K562 (cell line): ENCODE measurements at regions not wholly inside any gene's neighbourhood (a gene's known extent, or its start where the extent isn't known, plus 50 kb on each side); places are given as distances from the start of the nearest gene placed in this dataset.
A peak's percentile ranks its signal among the peaks of the same experiment; 100 is the strongest.

Experiments
- ATAC-seq: fragments of 200-7000 bp; cut with Tn5 transposase; 3 replicates; pipeline ENCODE4 v1.9.1; 2020; ENCODE audit warnings: moderate library complexity
- BruUV-seq: library from RNA; stranded (reverse); fragments of 400-500 nt; replicated peaks from 2 replicates; lab custom pipeline; 2021; lab: Mats Ljungman, UMichigan
- CTCF ChIA-PET: fragments of 300-600 bp; formaldehyde crosslinking; extraction: SDS; loops from one replicate; lab custom pipeline; 2021; ENCODE audit warnings: low intra/inter-chr PET ratio; lab: Yijun Ruan, JAX
- POLR2A ChIA-PET: fragments of 300-600, 350-650 bp; sonication (Branson Sonifier 250); formaldehyde crosslinking; extraction: SDS; loops from one replicate; lab custom pipeline; 2021; ENCODE audit warnings: antibody characterized with exemption, inconsistent platforms; lab: Yijun Ruan, JAX
- DNase-seq, 4 experiments: peaks; one replicate each; pipeline versions ENCODE4 v3.0.0 to v3.0.0-alpha.2; 2011 to 2018; ENCODE audit warnings: low spot score in 3 of 4, mixed read lengths in 3 of 4; ENCODE audit errors: extremely low read depth in 1 of 4
- FAIRE-seq: peaks from 2 replicates; lab custom pipeline; 2011; peaks lifted over from hg19 to GRCh38; lab: Jason Lieb, UNC
- H2AFZ ChIP-seq: 2 replicates; pipeline ENCODE4 v1.6.0; 2011; ENCODE audit warnings: low read depth, low read length, control low read depth, inconsistent platforms
- H3K27ac ChIP-seq: fragments of 200-600 bp; 3 replicates; pipeline ENCODE4 v1.8.0; 2011; ENCODE audit warnings: low read depth, mild to moderate bottlenecking, control low read depth, inconsistent platforms, low read length, moderate library complexity, mixed read lengths; ENCODE audit errors: extremely low read depth
- H3K27me3 ChIP-seq, 2 experiments: fragments of 300-600 bp in 1 of 2; 2 replicates in 1 of 2; 3 replicates in 1 of 2; pipeline versions ENCODE4 v1.6.0 to v1.8.0; 2011; ENCODE audit warnings: inconsistent platforms in 2 of 2, low read length in 2 of 2, mild to moderate bottlenecking in 1 of 2, mixed read lengths in 1 of 2, moderate library complexity in 1 of 2; ENCODE audit not compliant: control insufficient read depth in 2 of 2, insufficient read depth in 2 of 2
- H3K36me3 ChIP-seq: fragments of 300-600 bp; 3 replicates; pipeline ENCODE4 v1.8.0; 2011; ENCODE audit warnings: mild to moderate bottlenecking, low read length, inconsistent platforms; ENCODE audit not compliant: control insufficient read depth, insufficient read depth
- H3K4me1 ChIP-seq, 2 experiments: fragments of 200-600 bp in 1 of 2; replicated peaks in 1 of 2; 2 replicates in 1 of 2; 3 replicates in 1 of 2; pipeline versions ENCODE4 v1.5.1 to v1.8.0; 2011; ENCODE audit warnings: inconsistent platforms in 2 of 2, low read length in 2 of 2, mild to moderate bottlenecking in 1 of 2, mixed read lengths in 1 of 2, moderate library complexity in 1 of 2; ENCODE audit not compliant: control insufficient read depth in 2 of 2, insufficient read depth in 2 of 2
- H3K4me2 ChIP-seq: 2 replicates; pipeline ENCODE4 v1.6.1; 2011; ENCODE audit warnings: low read length, control low read depth, inconsistent platforms, mixed read lengths; ENCODE audit not compliant: insufficient read depth
- H3K4me3 ChIP-seq: fragments of 200-600 bp; sonication (generic), shearing (Covaris generic); 2 replicates; pipeline ENCODE4 v1.5.1; 2016; ENCODE audit warnings: control low read depth, inconsistent platforms
- H3K79me2 ChIP-seq: fragments of 200-600 bp; 3 replicates; pipeline ENCODE4 v1.8.0; 2011; ENCODE audit warnings: low read length, inconsistent platforms; ENCODE audit not compliant: control insufficient read depth, insufficient read depth
- H3K9ac ChIP-seq, 2 experiments: 2 replicates each; pipeline versions ENCODE4 v1.6.0 to v1.6.1; 2011; ENCODE audit warnings: low read depth in 2 of 2, low read length in 2 of 2, control low read depth in 1 of 2, inconsistent platforms in 1 of 2, mild to moderate bottlenecking in 1 of 2, mixed read lengths in 1 of 2; ENCODE audit not compliant: insufficient read depth in 1 of 2
- H3K9me1 ChIP-seq: one replicate; pipeline ENCODE4 v1.6.0; 2011; ENCODE audit warnings: inconsistent platforms, mild to moderate bottlenecking, low read length, moderate library complexity; ENCODE audit not compliant: control insufficient read depth, insufficient read depth
- H3K9me3 ChIP-seq: replicated peaks from 2 replicates; pipeline ENCODE4 v1.5.1; 2011; ENCODE audit warnings: low read depth, low read length, inconsistent platforms; ENCODE audit not compliant: control insufficient read depth, insufficient read depth
- H4K20me1 ChIP-seq: replicated peaks from 2 replicates; pipeline ENCODE4 v1.6.1; 2011; ENCODE audit warnings: low read length, inconsistent platforms, mixed read lengths; ENCODE audit not compliant: control insufficient read depth, insufficient read depth
- CHD2 ChIP-seq: IDR thresholded peaks from 2 replicates; pipeline ENCODE4 v1.6.1; 2011; ENCODE audit warnings: low read depth, low read length
- CHD4 ChIP-seq: fragments of 200-600 bp; sonication (generic); IDR thresholded peaks from 3 replicates; pipeline ENCODE4 v1.6.1; 2012; ENCODE audit warnings: low read depth, mild to moderate bottlenecking, mixed read lengths, low read length, inconsistent platforms; ENCODE audit not compliant: insufficient read depth, insufficient replicate concordance, poor library complexity, severe bottlenecking
- KDM1A ChIP-seq, 2 experiments: fragments of 450-650 bp; IDR thresholded peaks; 2 replicates each; pipeline ENCODE4 v1.6.1; 2016; ENCODE audit warnings: mild to moderate bottlenecking in 2 of 2
- PHF8 ChIP-seq: fragments of 200-600 bp; sonication (generic); IDR thresholded peaks from 2 replicates; pipeline ENCODE4 v1.6.1; 2012; ENCODE audit warnings: mixed run types, mild to moderate bottlenecking, inconsistent platforms, low read length, moderate library complexity, borderline replicate concordance
- POLR3G ChIP-seq: IDR thresholded peaks from 2 replicates; pipeline ENCODE4 v1.6.1; 2011; ENCODE audit not compliant: insufficient read length, insufficient replicate concordance; ENCODE audit errors: extremely low read depth
- SPI1 ChIP-seq: IDR thresholded peaks from 2 replicates; pipeline ENCODE4 v1.6.1; 2011; ENCODE audit warnings: low read depth, low read length, control low read depth, borderline replicate concordance
- TEAD2 ChIP-seq: fragments of 450-650 bp; IDR thresholded peaks from 2 replicates; pipeline ENCODE4 v1.6.1; 2016; ENCODE audit warnings: missing genetic modification characterization, control low read depth, missing compliant biosample characterization
- WGBS: fragments of 100-300 bp; shearing (Covaris generic); methylation state at CpG from one replicate; pipeline ENCODE4 v1.1.6; 2016; ENCODE audit warnings: low coverage, mixed read lengths; ENCODE audit not compliant: insufficient coverage; ENCODE audit errors: missing lambda C conversion rate; 5-methylcytosine and 5-hydroxymethylcytosine counted together
- in situ Hi-C: fragments of 300-500 bp; cut with MboI; formaldehyde crosslinking; loops from 4 replicates; pipeline ENCODE4 v1.15.0; 2018; ENCODE audit warnings: inconsistent platforms, mixed read lengths
- intact Hi-C: fragments of 100-400 bp; cut with micrococcal nuclease; formaldehyde crosslinking; loops from 2 replicates; pipeline ENCODE4 v1.14.2; 2022
- TF ChIP-seq, protein P1 (sequence below): fragments of 250-450 bp; sonication (Bioruptor Pico); IDR thresholded peaks from 2 replicates; pipeline ENCODE4 v1.4.0; 2020; ENCODE audit warnings: mild to moderate bottlenecking, moderate library complexity

DNA sequence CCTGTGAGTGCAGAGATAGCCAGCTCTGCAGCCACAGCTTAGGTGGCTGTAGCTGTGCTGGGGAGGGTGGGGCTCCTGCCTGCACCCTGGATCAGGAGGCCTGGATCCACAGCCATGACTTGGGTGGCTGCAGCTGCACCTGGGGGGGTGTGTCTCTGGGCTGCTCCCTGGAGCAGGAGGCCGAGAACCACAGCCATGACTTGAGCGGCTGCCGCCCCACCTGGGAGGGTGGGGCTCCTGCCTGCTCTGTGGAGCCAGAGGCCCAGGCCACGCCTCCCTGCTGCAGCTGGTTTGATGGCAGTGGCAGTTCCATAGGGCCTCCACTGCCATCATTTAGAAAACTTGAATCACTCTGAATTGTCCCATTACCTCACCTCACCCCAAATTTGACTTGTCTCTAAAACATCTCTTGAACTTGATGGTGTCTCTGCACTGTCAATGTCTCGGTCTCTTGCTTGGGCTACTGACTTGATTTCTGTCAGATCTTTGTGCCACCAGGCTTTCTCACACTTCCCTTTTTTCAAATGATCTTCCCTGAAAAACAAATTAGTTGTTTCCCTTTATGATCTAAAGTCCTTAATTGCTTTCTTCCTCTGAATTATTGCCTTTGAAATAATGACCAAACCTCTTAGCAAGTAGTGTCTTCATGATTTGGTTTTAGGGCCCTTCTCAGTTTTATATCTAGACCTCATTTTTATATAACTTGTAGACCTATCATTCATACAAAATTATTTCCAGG is 313.2 kb upstream of the MME start:
- intact Hi-C loops: no loop called here
- Histone ChIP-seq H3K27me3 (peaks cover 0 to 2% of the 10 kb centered on the region in 2 experiments; a peak in 1 of 5 replicates), H4K20me1 (no peaks in the 10 kb centered on the region), H2AFZ (no peak overlapping the region), H3K4me3 (no peak overlapping the region), H3K4me1 (peaks cover 0 to 6% of the 10 kb centered on the region in 2 experiments; a peak in 2 of 5 replicates), H3K27ac (no peak overlapping the region), H3K9me1 (no peaks in the 10 kb centered on the region), H3K79me2 (no peaks in the 10 kb centered on the region), H3K9ac (peak overlapping the region in 1 of 2 experiments; percentile 64; a peak in 2 of 4 replicates), H3K36me3 (no peaks in the 10 kb centered on the region), H3K4me2 (no peak overlapping the region), H3K9me3 (no peaks in the 10 kb centered on the region)
- no TSS peak for BruUV-seq
- TF ChIP-seq PHF8 (no peak), SPI1 (peak; percentile 20; the same call in 1 of the 2 replicates)
- POLR2A ChIA-PET: interaction anchor here (0.6 kb wide), 1 partner anchor 680 kb away, joined by 3 read pairs; no protein-coding TSS in a partner anchor
- CTCF ChIA-PET: no interaction called here
- peak; percentile 82 for ATAC-seq
- FAIRE-seq: no peak
- 11% methylated on average over 5 of the region's 5 CpGs for WGBS
- DNase-seq: peak in 1 of 4 experiments; percentile 27
- in situ Hi-C loops: loop anchor here (10.0 kb wide), 1 partner anchor 548 kb away; no protein-coding TSS in a partner anchor

DNA sequence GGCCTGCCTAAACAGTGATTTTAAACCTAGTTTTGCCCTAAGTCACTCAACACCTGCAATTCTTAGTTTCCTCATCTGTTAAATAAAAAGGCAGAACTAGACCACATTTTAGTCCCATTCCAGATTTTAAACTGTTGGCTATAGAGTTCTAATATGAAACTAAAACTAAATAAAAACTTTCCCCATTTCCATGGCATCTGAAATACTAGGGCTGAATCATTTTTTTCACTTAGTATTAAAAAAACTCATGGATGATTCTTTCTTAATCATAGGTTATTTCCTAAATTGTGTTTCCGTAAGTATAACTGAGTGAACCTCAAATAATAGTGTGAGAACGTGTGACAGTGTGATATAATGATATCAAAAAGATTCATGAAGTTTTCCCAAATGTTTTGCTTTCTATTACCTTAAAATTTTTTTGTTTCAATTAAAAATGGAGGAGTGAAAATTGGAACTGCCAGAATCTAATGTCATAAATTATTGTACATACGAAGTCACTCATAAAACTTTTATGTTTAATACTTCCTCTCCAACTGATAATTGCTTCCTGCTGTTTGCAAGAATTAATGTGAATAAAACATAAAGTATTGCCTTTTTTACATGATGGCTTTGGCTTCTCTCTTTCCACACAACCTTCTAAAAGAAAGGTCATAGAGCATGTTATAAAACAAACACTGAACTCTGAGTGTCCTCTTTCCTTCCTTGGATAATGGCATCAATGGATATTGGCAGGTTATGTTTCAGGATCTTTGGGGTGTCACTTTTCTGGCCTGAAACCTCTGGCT is 315.1 kb upstream of the MME start:
- no peak overlapping the region for H3K4me2 ChIP-seq
- H3K9ac ChIP-seq: no peak overlapping the region
- H2AFZ ChIP-seq: no peak overlapping the region
- no peaks in the 10 kb centered on the region for H3K9me3 ChIP-seq
- in situ Hi-C loops: loop anchor here (10.0 kb wide), 1 partner anchor 550 kb away; no protein-coding TSS in a partner anchor
- H3K4me3 ChIP-seq: no peak overlapping the region
- no peak for ATAC-seq
- 8% methylated on average over 3 of the region's 3 CpGs for WGBS
- no peak for DNase-seq
- H4K20me1 ChIP-seq: no peaks in the 10 kb centered on the region
- ChIA-PET CTCF (no interaction called here), POLR2A (no interaction called here)
- no TSS peak for BruUV-seq
- intact Hi-C loops: no loop called here
- H3K36me3 ChIP-seq: no peaks in the 10 kb centered on the region
- H3K79me2 ChIP-seq: no peaks in the 10 kb centered on the region
- H3K4me1 ChIP-seq: peaks cover 0 to 6% of the 10 kb centered on the region in 2 experiments; a peak in 2 of 5 replicates
- no peak for FAIRE-seq
- H3K27me3 ChIP-seq: no peaks in the 10 kb centered on the region
- H3K9me1 ChIP-seq: no peaks in the 10 kb centered on the region
- no peak overlapping the region for H3K27ac ChIP-seq
- TF ChIP-seq TEAD2 (tag) (no peak), POLR3G (no peak), CHD2 (no peak), KDM1A (IDR thresholded peaks at IDR 0.05) (no peak), CHD4 (no peak)
- TF ChIP-seq, protein P1, sequence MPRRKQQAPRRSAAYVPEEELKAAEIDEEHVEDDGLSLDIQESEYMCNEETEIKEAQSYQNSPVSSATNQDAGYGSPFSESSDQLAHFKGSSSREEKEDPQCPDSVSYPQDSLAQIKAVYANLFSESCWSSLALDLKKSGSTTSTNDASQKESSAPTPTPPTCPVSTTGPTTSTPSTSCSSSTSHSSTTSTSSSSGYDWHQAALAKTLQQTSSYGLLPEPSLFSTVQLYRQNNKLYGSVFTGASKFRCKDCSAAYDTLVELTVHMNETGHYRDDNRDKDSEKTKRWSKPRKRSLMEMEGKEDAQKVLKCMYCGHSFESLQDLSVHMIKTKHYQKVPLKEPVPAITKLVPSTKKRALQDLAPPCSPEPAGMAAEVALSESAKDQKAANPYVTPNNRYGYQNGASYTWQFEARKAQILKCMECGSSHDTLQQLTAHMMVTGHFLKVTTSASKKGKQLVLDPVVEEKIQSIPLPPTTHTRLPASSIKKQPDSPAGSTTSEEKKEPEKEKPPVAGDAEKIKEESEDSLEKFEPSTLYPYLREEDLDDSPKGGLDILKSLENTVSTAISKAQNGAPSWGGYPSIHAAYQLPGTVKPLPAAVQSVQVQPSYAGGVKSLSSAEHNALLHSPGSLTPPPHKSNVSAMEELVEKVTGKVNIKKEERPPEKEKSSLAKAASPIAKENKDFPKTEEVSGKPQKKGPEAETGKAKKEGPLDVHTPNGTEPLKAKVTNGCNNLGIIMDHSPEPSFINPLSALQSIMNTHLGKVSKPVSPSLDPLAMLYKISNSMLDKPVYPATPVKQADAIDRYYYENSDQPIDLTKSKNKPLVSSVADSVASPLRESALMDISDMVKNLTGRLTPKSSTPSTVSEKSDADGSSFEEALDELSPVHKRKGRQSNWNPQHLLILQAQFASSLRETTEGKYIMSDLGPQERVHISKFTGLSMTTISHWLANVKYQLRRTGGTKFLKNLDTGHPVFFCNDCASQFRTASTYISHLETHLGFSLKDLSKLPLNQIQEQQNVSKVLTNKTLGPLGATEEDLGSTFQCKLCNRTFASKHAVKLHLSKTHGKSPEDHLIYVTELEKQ: no peak
